ENCODE measurements at regions not wholly inside any gene's neighbourhood (a gene's known extent, or its start where the extent isn't known, plus 50 kb on each side); places are given as distances from the start of the nearest gene placed in this dataset.

GRCh38 chr6:88519301-88520016, 353.3 kb upstream of the CNR1 start:
- H3K27me3 Mint-ChIP-seq, result peaks cover 4% of the 10 kb centered on the region
- no peaks in the 10 kb centered on the region for H3K4me1 Mint-ChIP-seq (ENCODE audit: low read depth)
- no peak for TF ChIP-seq CTCF (IDR thresholded peaks at IDR 0.05; ENCODE audit: unreplicated experiment)
- H3K27ac Mint-ChIP-seq, result no peak overlapping the region
- DNase-seq (ENCODE audit: low spot score, unreplicated experiment), result no peak
- H3K36me3 Mint-ChIP-seq (ENCODE audit: insufficient read depth), result no peaks in the 10 kb centered on the region
- H3K4me3 Mint-ChIP-seq (ENCODE audit: low read depth), result no peak overlapping the region
- H3K9me3 Mint-ChIP-seq (ENCODE audit: low read depth), result peaks cover 4% of the 10 kb centered on the region

- Mint-ChIP-seq H3K36me3 (ENCODE audit: insufficient read depth) (no peaks in the 10 kb centered on the region), H3K4me1 (ENCODE audit: low read depth) (no peaks in the 10 kb centered on the region), H3K27me3 (peaks cover 4% of the 10 kb centered on the region), H3K4me3 (ENCODE audit: low read depth) (no peak overlapping the region), H3K27ac (no peak overlapping the region), H3K9me3 (ENCODE audit: low read depth) (peaks cover 4% of the 10 kb centered on the region)
- no peak for TF ChIP-seq CTCF (IDR thresholded peaks at IDR 0.05; ENCODE audit: unreplicated experiment)
- DNase-seq (ENCODE audit: low spot score, unreplicated experiment), result no peak
Measured at GRCh38 chr6:88517737-88518136, 351.6 kb upstream of the CNR1 start.

GRCh38 chr6:88513920-88514319, 347.8 kb upstream of the CNR1 start:
- no peak overlapping the region for H3K27ac Mint-ChIP-seq
- no peaks in the 10 kb centered on the region for H3K27me3 Mint-ChIP-seq
- no peaks in the 10 kb centered on the region for H3K36me3 Mint-ChIP-seq (ENCODE audit: insufficient read depth)
- H3K9me3 Mint-ChIP-seq (ENCODE audit: low read depth), result peaks cover under 1% of the 10 kb centered on the region
- H3K4me1 Mint-ChIP-seq (ENCODE audit: low read depth), result no peaks in the 10 kb centered on the region
- DNase-seq (ENCODE audit: low spot score, unreplicated experiment), result no peak
- no peak overlapping the region for H3K4me3 Mint-ChIP-seq (ENCODE audit: low read depth)
- no peak for TF ChIP-seq CTCF (IDR thresholded peaks at IDR 0.05; ENCODE audit: unreplicated experiment)

- no peaks in the 10 kb centered on the region for H3K36me3 Mint-ChIP-seq (ENCODE audit: insufficient read depth)
- H3K27me3 Mint-ChIP-seq, result no peaks in the 10 kb centered on the region
- peaks cover 3% of the 10 kb centered on the region for H3K9me3 Mint-ChIP-seq (ENCODE audit: low read depth)
- H3K27ac Mint-ChIP-seq, result no peak overlapping the region
- no peak overlapping the region for H3K4me3 Mint-ChIP-seq (ENCODE audit: low read depth)
- TF ChIP-seq CTCF (IDR thresholded peaks at IDR 0.05; ENCODE audit: unreplicated experiment), result no peak
- DNase-seq (ENCODE audit: low spot score, unreplicated experiment), result no peak
- no peaks in the 10 kb centered on the region for H3K4me1 Mint-ChIP-seq (ENCODE audit: low read depth)
Measured at GRCh38 chr6:88513471-88513870, 347.3 kb upstream of the CNR1 start.

- Mint-ChIP-seq H3K9me3 (ENCODE audit: low read depth) (peaks cover 3% of the 10 kb centered on the region), H3K36me3 (ENCODE audit: insufficient read depth) (no peaks in the 10 kb centered on the region), H3K4me3 (ENCODE audit: low read depth) (no peak overlapping the region), H3K4me1 (ENCODE audit: low read depth) (no peaks in the 10 kb centered on the region), H3K27ac (no peak overlapping the region), H3K27me3 (no peaks in the 10 kb centered on the region)
- no peak for TF ChIP-seq CTCF (IDR thresholded peaks at IDR 0.05; ENCODE audit: unreplicated experiment)
- DNase-seq (ENCODE audit: low spot score, unreplicated experiment), result no peak
Measured at GRCh38 chr6:88512951-88513350, 346.8 kb upstream of the CNR1 start.
